ENCODE measurements at regions not wholly inside any gene's neighbourhood (a gene's known extent, or its start where the extent isn't known, plus 50 kb on each side); places are given as distances from the start of the nearest gene placed in this dataset.
"Not testable (repeated sequence)": the region's sequence is repeated elsewhere in the genome, so short reads cannot be mapped to it uniquely, and the experiment has no call there.

DNA sequence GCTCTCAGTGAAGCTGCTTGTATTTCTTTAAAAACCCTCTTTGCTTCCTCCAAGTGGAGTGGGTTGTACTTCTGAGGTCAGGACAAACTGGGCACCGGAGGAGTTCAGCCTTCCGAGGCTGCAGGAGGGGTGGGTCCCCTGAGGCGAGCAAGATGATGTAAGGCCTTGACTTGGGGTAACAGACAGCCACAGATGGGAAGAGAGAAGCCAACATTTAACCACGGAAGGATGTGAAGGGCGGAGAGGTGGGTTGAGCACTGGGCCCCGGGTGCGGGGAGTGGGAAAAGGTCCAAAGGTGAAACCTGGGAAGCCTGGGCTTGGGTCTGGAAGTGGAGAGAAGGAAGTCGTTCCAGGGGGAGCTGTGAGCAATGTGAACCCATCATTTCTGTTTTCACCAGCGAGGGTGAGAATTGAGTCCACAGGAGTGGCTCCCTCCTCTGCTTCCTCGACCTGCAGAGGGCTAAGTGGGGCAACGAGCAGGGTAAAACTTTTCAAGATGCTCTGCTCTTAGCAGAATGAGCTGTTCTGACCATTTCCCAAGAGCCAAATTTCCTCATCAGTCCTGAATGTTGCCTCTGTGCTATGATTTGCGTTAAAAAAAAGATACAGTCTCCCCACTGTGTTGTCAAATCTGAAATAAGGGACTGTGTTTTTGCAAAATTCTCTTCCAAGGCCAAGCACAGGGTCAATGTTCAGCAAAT lies 137.7 kb upstream of the CRHR1 start:
- no peak for DNase-seq (ENCODE audit: low read depth in 2 of 2)

DNA sequence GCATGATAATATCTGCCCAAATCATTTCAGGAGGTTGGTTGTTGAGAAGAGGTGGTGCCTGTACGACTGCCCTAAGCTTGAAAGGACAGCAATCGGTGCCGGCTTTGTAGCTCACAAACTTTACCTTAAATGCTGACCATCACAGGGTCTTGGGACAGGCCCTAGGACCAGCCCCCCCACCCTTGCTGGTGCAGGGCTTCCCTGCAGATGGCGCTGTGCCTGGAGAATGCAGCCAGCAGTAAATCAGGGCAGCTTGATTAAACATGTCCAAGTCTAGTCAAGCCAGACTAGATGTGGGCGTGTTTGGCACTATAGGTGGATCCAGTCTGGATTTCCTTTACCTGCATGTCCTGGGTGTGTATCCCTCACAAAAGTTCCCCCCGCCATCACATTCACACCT lies 135.5 kb upstream of the CRHR1 start:
- DNase-seq (ENCODE audit: low read depth in 2 of 2): no peak

DNA sequence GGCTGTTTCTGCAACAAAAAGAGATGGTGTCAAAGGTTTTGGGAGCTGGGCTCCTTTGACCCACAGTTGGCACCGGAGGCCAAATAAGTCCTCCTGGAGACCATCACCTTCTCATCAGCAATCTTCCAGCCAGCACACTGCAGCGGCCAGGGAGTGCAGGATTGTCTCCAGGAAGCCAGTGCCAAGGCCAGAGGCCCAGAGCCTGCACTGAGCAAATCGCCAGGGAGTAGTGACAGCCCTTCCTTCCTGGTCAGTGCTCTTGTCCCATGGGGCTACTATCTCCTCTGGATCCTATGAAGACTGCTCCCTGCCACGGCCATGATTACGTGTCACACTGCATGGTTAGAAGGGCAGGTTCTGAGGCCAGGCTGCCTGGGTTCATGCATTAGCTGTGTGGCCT lies 134.3 kb upstream of the CRHR1 start:
- DNase-seq (ENCODE audit: low read depth in 2 of 2): no peak

DNA sequence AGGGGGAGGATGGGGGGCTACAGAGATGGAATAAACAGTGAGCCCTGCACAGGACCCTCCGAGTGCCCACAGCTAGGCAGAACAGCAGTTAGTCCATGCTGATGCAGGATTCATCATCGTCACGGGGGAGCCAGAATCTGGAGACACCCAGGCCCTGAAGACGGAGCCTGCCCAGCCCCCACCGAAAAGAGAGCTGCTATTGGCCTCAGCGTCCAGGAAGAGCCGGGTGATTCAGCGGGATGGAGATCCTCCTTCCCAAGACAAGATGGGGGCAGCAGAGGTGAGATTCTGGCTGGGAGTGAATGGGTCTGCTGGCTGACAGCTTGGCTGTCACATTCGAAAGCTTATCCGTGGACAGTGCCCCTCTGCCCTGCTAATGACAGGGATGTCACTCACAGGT lies 133.6 kb upstream of the CRHR1 start:
- DNase-seq (ENCODE audit: low read depth in 2 of 2): no peak

DNA sequence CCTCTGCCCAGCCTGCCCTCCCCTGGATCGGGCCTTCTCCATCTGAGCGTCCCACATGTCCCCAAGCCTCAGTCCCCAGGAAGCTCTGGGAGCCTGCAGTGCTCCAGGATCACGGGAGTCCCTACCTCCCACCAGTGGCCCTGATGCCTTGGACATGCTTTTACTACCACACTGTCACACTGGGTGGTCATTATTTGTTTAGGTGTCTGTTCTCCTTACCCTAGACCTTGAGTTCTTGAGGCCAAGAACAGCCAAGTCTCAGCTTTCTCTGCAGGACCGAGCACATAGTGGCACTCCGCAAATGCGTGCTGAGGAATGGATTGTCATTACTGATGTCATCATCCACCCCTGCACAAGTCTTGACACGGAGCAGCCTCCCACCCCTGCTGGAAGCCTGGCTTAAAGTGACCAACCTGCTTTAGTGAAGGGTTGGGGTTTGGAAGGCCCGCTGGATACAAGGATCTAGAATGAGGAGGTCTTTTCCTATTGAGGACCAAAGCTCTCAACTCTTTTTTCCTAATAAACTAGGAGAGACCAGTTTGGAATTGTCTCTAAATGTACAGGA lies 132.9 kb upstream of the CRHR1 start:
- DNase-seq (ENCODE audit: low read depth in 2 of 2): no peak

DNA sequence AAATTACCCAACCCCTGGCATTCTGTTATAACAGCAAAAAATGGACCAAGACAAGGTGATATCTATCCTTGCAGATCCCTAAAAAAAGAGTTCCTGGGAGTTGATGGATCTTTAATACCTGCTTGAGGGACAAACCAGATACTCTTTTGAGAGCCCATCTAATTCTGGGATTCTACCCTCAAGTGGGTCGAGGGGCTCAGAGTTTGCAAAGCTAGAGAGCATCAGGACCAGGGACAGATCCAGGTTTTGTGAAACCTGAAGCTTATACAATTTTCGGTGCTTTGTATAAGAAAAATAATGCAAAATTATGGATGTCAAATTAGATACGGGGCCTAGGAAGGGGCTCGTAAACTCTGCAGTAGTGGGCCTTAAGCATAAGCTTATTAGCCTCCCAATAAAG lies 130.5 kb upstream of the CRHR1 start:
- DNase-seq (ENCODE audit: low read depth in 2 of 2): no peak

DNA sequence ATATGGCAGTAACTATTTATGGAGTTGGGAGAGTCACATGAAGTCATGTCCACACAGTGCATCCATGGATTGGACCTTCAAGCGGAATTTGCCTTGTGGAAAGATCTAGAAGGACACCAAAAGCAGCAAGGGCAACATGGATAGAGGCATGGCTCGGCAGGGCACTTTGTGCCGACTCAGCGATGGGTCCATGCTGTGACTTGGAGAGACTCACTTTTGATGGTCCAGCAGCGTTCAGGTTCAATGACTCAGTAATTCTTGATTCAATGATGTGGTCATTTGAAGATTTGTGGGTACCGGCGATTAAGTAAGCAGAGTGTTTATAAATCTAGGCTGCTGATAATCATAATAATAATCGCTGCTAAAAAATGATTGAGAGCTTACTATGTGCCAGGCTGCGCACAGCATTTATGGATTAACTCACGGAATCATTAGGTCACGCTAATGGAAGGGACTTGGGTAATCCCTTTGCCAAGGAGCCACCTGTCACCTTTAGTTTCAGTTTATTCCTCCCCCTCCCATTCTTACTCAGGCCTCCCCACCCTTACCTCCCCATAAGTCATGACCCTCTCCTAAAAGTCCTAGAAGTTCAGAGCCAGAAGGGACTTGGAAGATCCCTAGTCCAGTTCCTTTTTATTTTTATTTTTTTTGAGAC lies 127.5 kb upstream of the CRHR1 start:
- DNase-seq (ENCODE audit: low read depth in 2 of 2): no peak

DNA sequence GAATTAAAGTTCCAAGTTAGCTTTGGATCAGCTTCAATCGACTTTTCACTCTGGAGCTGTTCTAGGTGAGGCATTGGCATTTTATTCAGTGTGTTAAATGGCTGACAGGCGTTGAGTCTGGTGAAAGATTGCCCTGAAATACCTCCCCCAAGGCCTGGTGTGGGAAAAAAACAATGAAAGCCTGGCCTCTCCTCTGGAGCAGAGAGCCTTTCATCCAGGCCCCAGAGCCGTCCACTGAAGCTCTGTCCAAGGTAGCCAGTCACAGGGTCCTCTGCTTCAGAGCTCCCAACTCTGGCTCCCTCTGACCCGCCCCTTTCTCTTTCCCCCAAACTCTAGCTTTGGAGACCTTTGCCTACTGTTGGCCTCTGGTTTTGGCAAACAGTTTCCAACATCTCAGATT lies 123.6 kb upstream of the CRHR1 start:
- no peak for DNase-seq (ENCODE audit: low read depth in 2 of 2)

DNA sequence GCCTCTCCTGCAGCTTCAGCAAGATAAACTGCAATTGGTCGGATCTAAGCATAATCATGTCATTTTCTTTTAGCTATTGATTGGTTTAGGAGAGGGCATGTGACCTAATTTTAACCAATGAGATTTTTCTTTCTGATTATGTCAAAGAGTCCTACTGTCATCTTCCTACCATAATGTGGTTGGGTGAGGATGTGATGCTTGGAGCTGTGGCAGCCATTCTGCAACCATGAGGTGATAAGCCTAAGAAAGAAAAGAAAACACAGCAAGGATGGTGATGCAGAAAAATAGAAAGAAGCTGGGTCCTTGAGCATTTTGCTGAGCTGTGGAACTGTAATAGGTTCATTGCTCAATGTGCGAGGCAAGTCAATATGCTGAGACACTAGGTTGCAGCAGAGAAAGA lies 121.7 kb upstream of the CRHR1 start:
- DNase-seq (ENCODE audit: low read depth in 2 of 2): no peak

DNA sequence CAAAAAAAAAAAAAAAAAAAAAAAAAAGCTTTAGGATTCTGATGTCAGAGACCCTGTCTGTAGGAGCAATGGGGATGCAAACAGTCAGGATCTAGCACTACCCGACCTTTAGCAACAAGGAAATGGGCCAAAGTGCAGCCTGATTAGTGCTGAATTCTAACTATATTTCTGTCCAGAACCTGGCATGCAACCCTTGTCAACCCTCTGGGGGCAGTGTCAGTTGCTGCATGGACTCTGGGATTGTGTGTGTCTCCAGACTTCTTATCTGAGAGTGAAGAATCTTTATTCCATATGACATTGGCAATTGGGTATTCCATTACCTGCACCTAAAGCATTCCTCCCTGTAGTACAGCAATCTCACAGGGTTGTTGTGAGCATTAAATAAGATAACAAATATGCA lies 120.3 kb upstream of the CRHR1 start:
- no peak for DNase-seq (ENCODE audit: low read depth in 2 of 2)

DNA sequence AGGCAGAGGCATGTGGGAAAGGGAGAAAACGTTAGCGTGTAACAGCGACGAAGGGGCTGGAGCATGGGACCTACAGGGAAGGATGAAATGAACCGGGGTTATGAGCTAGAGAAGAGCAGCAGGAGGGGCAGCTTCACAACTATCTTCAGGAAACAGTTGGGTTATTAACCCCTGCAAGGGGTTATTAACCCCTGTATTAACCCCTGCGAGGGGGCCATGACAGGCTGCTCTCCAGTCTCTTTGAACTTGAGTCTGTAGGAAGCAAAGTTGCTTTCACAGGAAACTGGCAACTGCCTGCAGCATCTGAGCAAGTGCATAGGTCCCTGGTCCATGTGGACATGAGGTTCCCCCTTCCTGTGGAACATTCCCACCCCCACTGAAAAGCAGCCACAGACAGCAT lies 119.2 kb upstream of the CRHR1 start:
- DNase-seq (ENCODE audit: low read depth in 2 of 2): no peak

DNA sequence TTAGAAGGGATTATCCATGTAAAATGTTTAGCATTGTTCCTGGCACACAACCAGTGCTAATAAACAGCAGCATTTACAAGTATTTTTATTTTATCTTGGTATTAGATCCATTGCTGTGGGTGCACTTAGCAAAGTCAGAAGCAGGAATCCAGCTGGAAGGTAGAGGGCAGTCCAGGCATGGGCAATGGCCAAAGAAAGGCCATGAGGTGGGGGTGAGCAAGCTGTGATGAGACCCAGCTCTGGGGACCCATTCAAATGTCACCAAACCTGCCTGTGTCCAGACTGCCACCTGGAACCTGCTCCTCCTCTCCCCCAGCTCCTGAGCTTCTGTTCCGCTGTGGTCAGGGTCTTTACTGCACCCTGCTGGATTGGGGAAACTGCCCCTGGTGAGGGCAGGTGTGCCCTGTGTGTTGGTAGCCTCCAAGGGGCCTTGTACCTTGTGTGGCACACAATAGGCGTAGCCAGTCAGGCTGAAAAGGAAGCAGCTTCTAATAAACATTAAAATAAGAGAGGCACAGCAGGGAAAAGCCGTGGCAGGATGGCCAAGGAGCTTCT lies 118.0 kb upstream of the CRHR1 start:
- DNase-seq (ENCODE audit: low read depth in 2 of 2): no peak

DNA sequence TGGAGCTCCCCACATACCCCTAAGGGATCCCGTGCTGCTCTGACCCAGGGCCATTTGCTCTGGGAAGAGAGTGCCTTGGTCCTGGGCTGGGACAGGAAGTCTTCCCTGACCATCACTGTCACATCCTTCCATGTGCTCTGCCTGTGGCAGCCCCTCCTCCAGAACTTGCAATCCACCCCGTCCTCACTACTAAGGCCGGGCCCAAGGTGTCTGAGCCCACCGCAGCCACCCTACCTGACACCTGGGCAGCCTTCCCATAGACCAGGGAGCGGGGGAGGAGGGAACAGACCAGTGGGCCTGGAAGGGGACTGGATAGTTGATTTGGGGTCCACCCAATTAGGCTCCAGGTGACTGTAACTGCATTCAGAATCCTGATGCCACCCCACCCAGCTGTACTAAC lies 117.5 kb upstream of the CRHR1 start:
- no peak for DNase-seq (ENCODE audit: low read depth in 2 of 2)

DNA sequence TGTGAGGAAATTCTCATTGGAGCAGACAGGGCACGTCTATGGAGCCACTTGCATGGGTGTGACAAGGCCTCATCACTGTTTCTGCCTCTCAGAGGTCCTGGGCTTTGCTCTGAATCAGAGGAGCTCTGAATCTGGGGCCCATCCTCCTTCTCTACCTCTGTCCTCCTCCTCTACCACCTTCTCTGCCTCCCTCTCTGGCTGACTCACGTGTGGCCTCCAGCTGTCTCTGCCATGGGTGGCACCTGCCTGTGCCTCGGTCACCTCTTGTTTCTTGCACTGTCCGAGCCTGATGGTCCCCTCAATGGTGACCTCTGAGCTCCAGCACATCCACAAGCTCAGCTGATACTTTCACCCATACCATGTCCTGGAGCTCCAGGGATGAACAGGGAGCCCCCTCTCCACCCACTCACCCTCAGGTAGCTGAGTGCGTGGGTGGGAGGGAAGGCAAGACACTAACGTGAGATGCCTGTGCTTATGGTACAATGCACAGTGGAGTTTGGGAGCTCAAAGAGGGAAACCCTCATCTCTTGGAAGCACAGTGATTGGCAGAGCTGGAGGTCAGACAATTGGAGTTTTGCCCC lies 116.4 kb upstream of the CRHR1 start:
- no peak for DNase-seq (ENCODE audit: low read depth in 2 of 2)

DNA sequence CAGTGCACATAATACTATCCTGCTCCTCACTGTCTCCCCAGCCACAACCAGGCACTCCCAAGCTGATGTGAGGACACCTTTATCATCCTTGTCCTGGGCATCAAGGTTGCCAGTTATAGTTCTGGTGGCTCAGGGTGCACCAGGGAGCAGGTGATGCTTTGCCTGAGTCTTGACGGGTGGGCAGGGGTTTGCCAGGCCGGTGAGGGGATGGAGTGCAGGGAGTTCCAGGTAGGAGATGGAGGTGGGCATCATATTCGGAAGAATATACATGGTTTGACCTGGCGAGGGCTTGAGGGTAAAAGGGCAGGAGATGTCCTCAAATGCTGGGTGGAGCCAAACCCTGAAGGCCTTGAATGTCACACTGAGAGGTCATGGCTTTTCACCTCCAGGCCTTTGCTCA lies 115.8 kb upstream of the CRHR1 start:
- DNase-seq (ENCODE audit: low read depth in 2 of 2): no peak

DNA sequence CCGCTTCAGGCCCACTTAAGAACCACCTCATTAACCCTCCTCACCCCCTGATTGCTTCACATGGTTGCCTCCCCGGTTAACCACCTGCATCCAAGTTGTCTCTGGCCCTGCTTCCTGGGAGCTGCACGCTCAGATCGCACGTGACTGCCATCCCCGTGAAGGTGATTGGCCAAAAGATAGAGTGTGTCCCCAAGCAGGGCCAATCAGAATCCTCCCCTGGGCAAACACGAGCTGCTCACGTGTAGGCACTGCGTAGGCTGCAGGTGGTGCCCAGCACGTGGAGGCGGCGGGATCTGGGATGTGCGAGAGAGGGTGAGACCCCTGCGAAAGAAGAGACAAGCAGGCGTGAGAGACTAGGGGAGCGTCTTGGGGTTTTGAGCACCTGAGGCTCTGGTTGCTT lies 111.8 kb upstream of the CRHR1 start:
- no peak for DNase-seq (ENCODE audit: low read depth in 2 of 2)

DNA sequence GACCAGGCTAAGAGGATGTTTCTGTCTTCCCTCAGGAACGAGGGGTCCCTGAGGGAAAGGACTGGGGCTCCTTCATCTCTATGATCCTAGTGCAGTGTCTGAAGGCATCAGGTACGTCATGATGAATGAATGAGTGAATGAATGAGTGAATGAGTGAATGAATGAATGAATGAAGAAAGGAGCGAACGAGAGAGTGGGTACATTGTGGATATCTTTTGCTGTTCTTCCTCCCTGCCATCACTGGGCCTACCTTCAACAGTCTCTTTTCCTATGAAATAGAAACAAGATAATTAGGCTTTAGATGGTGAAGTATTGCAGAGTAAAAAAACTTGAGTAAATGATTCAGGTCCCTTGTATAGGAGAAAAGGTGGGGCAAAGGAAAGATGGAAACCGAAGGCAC lies 111.3 kb upstream of the CRHR1 start:
- no peak for DNase-seq (ENCODE audit: low read depth in 2 of 2)

DNA sequence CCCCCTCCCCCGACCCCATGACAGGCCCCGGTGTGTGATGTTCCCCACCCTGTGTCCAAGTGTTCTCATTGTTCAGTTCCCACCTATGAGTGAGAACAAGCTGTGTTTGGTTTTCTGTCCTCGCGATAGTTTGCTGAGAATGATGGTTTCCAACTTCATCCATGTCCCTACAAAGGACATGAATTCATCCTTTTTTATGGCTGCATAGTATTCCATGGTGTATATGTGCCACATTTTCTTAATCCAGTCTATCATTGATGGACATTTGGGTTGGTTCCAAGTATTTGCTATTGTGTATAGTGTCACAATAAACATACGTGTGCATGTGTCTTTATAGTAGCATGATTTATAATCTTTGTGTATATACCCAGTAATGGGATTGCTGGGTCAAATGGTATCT lies 110.4 kb upstream of the CRHR1 start:
- DNase-seq (ENCODE audit: low read depth in 2 of 2): not testable (repeated sequence)

DNA sequence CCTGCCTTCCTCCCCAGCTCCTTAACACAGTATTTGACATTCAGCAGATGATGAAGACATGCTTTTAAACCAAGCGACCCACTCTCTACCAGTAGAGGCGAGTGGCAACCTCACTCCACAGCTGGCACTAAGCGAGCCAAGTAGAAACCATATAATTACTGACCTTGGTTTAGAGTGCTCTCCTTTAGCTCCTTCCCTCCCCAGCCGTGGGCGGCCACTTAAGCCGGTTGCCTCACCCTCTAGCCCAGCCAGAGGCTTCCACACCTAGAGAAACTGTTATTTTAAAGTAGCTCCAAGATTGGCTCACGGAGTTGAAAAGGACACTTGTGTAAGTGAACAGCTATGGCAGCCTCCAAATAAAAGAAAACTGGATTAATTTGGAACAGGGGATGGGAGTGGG lies 109.1 kb upstream of the CRHR1 start:
- DNase-seq (ENCODE audit: low read depth in 2 of 2): no peak

DNA sequence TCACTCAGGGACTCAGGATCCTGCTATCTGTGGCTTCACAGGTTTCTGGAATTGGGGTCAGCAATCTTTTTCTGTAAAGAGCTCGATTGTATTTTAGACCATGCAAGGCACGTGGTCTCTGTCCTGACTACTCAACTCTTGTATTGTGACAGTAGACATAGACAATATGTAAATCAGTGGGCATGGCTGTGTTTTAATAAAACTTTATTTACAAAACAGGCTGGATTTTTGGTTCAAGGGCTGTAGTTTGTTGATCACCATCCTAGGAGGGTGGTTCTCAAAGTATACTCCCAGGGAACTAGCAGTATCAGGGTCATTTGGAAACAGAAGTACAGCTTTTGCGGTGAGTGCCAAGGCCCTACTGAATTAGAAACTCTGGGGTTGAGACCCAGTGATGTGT lies 108.2 kb upstream of the CRHR1 start:
- DNase-seq (ENCODE audit: low read depth in 2 of 2): no peak

DNA sequence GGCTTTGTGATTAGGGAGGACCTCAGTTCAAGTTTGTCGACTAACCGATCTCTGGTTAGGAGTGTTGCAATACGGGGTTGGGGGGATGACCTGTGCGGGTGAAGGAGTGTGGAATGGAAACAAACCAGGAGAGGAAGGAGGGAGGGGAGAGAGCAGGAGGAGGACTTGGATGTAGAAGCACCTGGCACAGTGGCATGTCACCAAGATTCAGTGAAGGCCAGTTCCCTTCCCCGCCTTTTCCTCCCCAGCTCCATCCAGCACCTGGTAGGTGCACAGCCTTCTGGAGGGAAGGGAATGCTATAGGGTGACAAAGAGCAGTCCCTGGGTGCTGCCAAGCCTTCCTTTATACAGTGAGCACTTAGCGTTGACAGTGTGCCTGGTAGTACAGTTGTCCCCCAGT lies 107.4 kb upstream of the CRHR1 start:
- no peak for DNase-seq (ENCODE audit: low read depth in 2 of 2)

DNA sequence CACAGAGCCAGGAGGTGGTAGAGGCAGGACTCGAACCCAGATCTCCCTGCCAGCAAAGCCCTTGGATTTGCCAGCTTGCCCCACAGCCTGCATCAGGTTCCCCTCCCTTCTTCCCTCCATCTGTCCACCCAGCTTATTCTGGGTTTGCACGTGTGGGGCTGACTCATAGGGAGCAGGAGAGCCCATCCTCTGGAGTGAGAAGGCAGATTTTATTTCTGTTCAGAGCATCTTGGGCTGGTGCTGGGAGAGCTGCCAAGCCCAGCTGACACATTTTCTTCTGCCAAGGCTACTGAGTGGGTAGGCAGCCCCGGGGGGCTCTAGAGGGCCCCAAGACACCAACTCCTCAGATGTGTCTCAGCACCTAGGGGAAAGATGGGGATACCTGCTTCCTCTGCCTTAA lies 106.3 kb upstream of the CRHR1 start:
- no peak for DNase-seq (ENCODE audit: low read depth in 2 of 2)

DNA sequence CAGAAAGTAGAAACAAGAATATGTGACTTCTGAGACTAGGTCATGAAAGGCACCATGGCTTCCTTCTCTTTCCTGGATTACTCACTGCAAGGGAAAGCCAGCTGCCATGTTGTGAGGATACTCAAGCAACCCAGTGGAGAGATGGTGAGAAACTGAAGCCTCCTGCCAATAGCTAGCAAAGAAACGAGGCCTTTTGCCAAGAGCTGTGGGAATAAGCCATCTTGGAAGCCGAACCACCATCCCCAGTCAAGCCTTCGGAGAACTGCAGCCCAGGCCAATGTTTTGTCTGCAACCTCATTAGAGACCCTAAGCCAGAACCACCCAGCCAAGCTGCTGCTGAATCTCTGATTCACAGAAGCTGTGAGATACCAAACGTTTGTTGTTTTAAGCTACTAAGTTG lies 104.7 kb upstream of the CRHR1 start:
- DNase-seq (ENCODE audit: low read depth in 2 of 2): no peak

Data from stimulated activated CD4-positive, alpha-beta T cell treated with anti-CD3 and anti-CD28 coated beads, Interleukin-15, amount 100 ng/mL, for 48 hours (primary cell).